Stimulated activated CD8-positive, alpha-beta memory T cell treated with anti-CD3 and anti-CD28 coated beads, Interleukin-7, amount 100 ng/mL, for 24 hours (primary cell): ENCODE measurements at regions not wholly inside any gene's neighbourhood (a gene's known extent, or its start where the extent isn't known, plus 50 kb on each side); places are given as distances from the start of the nearest gene placed in this dataset.
"Not testable (repeated sequence)": the region's sequence is repeated elsewhere in the genome, so short reads cannot be mapped to it uniquely, and the experiment has no call there.

Experiments used
- DNase-seq: peaks from one replicate; pipeline ENCODE4 v3.0.0-alpha.2; 2020; ENCODE audit warnings: low read depth

GRCh38 chr12:38159591-38160317, 156.8 kb upstream of the ALG10B start:
- DNase-seq: no peak

- DNase-seq: no peak
Measured at GRCh38 chr12:38160318-38161122, 156.1 kb upstream of the ALG10B start.

- DNase-seq: no peak
Measured at GRCh38 chr12:38161123-38162000, 155.2 kb upstream of the ALG10B start.

GRCh38 chr12:38162013-38162412, 154.6 kb upstream of the ALG10B start:
- no peak for DNase-seq

GRCh38 chr12:38162708-38163441, 153.7 kb upstream of the ALG10B start:
- no peak for DNase-seq

GRCh38 chr12:38163442-38163801, 153.2 kb upstream of the ALG10B start:
- DNase-seq: no peak

GRCh38 chr12:38166225-38166624, 150.3 kb upstream of the ALG10B start:
- no peak for DNase-seq

GRCh38 chr12:38175538-38175937, 141.0 kb upstream of the ALG10B start:
- no peak for DNase-seq

GRCh38 chr12:38183617-38184016, 133.0 kb upstream of the ALG10B start:
- not testable (repeated sequence) for DNase-seq

GRCh38 chr12:38197286-38197685, 119.3 kb upstream of the ALG10B start:
- not testable (repeated sequence) for DNase-seq

GRCh38 chr12:38201461-38202276, 114.9 kb upstream of the ALG10B start:
- no peak for DNase-seq

GRCh38 chr12:38204831-38205230, 111.7 kb upstream of the ALG10B start:
- DNase-seq: no peak

- no peak for DNase-seq
Measured at GRCh38 chr12:38222011-38222410, 94.6 kb upstream of the ALG10B start.

- not testable (repeated sequence) for DNase-seq
Measured at GRCh38 chr12:38238328-38238727, 78.2 kb upstream of the ALG10B start.

GRCh38 chr12:38253778-38254177, 62.8 kb upstream of the ALG10B start:
- DNase-seq: no peak

GRCh38 chr12:38258411-38258810, 58.2 kb upstream of the ALG10B start:
- DNase-seq: no peak
